Neural progenitor cell (in vitro differentiated cells): ENCODE measurements at regions not wholly inside any gene's neighbourhood (a gene's known extent, or its start where the extent isn't known, plus 50 kb on each side); places are given as distances from the start of the nearest gene placed in this dataset.

Experiments used
- DNase-seq: peaks from one replicate; pipeline ENCODE4 v3.0.0-alpha.2; 2016; ENCODE audit warnings: low spot score
- H2AFZ ChIP-seq: fragments of 200-600 bp; sonication (generic); replicated peaks from 2 replicates; pipeline ENCODE4 v1.6.1; 2016; ENCODE audit warnings: antibody characterized with exemption
- H3F3A ChIP-seq: fragments of 200-600 bp; sonication (generic); 2 replicates; pipeline ENCODE4 v1.6.1; 2016; ENCODE audit warnings: antibody characterized with exemption, low read depth
- H3K27ac ChIP-seq: fragments of 200-600 bp; sonication (generic); 2 replicates; pipeline ENCODE4 v1.5.1; 2016; ENCODE audit warnings: mild to moderate bottlenecking
- H3K27me3 ChIP-seq: fragments of 200-600 bp; sonication (generic); 2 replicates; pipeline ENCODE4 v1.6.1; 2016; ENCODE audit warnings: mild to moderate bottlenecking, moderate library complexity
- H3K36me3 ChIP-seq: fragments of 200-600 bp; sonication (generic); 2 replicates; pipeline ENCODE4 v1.5.1; 2016
- H3K4me1 ChIP-seq: fragments of 200-600 bp; sonication (generic); 2 replicates; pipeline ENCODE4 v1.6.1; 2016; ENCODE audit warnings: mixed run types
- H3K4me2 ChIP-seq: fragments of 200-600 bp; sonication (generic); 2 replicates; pipeline ENCODE4 v1.6.1; 2016
- H3K4me3 ChIP-seq: fragments of 200-600 bp; sonication (generic); 2 replicates; pipeline ENCODE4 v1.5.1; 2016
- H3K79me2 ChIP-seq: fragments of 200-600 bp; sonication (generic); 2 replicates; pipeline ENCODE4 v1.6.1; 2016; ENCODE audit warnings: low read depth
- H3K9ac ChIP-seq: fragments of 200-600 bp; sonication (generic); 2 replicates; pipeline ENCODE4 v1.6.1; 2016
- H3K9me3 ChIP-seq: fragments of 200-600 bp; sonication (generic); 2 replicates; pipeline ENCODE4 v1.5.1; 2016; ENCODE audit warnings: low read depth
- H4K20me1 ChIP-seq: fragments of 200-600 bp; sonication (generic); 2 replicates; pipeline ENCODE4 v1.6.1; 2016; ENCODE audit warnings: low read depth
- H3K27ac Mint-ChIP-seq: 3 replicates; pipeline ENCODE4 v1.8.0; 2021; ENCODE audit warnings: mixed read lengths
- H3K27me3 Mint-ChIP-seq: 2 replicates; pipeline ENCODE4 v1.8.0; 2022; ENCODE audit warnings: low read depth, mild to moderate bottlenecking, inconsistent platforms, moderate library complexity, mixed read lengths; ENCODE audit not compliant: insufficient read depth
- H3K36me3 Mint-ChIP-seq: 3 replicates; pipeline ENCODE4 v1.8.0; 2021; ENCODE audit warnings: mixed read lengths
- H3K4me1 Mint-ChIP-seq: 3 replicates; pipeline ENCODE4 v1.8.0; 2021; ENCODE audit warnings: mixed read lengths
- H3K4me3 Mint-ChIP-seq: 3 replicates; pipeline ENCODE4 v1.8.0; 2021; ENCODE audit warnings: mild to moderate bottlenecking, moderate library complexity, mixed read lengths
- H3K9me3 Mint-ChIP-seq: 3 replicates; pipeline ENCODE4 v1.8.0; 2020; ENCODE audit warnings: mixed read lengths
- EZH2 ChIP-seq: fragments of 200-600 bp; sonication (generic); IDR thresholded peaks from 2 replicates; pipeline ENCODE4 v1.6.1; 2017; ENCODE audit warnings: antibody characterized with exemption, mild to moderate bottlenecking, moderate library complexity
- EZH2phosphoT487 ChIP-seq: fragments of 200-600 bp; sonication (generic); IDR thresholded peaks from 2 replicates; pipeline ENCODE4 v1.6.1; 2017; ENCODE audit warnings: antibody characterized with exemption
- TF ChIP-seq, protein P1 (sequence below): fragments of 200-600 bp; sonication (generic); IDR thresholded peaks from 2 replicates; pipeline ENCODE4 v1.5.1; 2017; ENCODE audit warnings: antibody characterized with exemption, mild to moderate bottlenecking

DNA sequence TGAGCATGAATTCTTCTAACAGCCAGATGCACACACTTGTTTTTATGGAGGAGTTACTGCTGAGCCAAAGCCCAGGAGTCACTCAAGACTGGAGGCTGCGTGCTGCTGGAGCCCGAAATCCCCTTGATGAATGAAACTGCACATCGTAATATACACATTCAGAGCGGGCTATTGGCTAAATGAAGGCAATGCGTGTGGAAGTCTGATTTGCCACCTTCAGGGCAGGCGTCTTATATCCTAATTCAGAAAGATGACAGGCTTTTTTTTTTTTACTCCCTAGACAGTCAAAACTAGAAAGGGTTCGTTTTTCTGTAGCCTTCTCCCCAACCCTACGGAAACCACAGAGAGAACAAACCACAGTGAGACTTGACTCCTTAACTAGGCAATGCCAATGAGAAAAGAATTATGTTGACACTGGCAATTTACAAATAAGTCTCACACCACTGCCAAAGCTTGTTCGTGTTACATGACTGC lies 227.2 kb upstream of the KLF14 start:
- H3K36me3 Mint-ChIP-seq = no peaks in the 10 kb centered on the region
- H3K36me3 ChIP-seq = no peaks in the 10 kb centered on the region
- H3K4me3 ChIP-seq = no peak overlapping the region
- no peak overlapping the region for H3K4me3 Mint-ChIP-seq
- H3K27ac ChIP-seq = no peak overlapping the region
- TF ChIP-seq EZH2 (no peak), EZH2phosphoT487 (no peak)
- TF ChIP-seq, protein P1, sequence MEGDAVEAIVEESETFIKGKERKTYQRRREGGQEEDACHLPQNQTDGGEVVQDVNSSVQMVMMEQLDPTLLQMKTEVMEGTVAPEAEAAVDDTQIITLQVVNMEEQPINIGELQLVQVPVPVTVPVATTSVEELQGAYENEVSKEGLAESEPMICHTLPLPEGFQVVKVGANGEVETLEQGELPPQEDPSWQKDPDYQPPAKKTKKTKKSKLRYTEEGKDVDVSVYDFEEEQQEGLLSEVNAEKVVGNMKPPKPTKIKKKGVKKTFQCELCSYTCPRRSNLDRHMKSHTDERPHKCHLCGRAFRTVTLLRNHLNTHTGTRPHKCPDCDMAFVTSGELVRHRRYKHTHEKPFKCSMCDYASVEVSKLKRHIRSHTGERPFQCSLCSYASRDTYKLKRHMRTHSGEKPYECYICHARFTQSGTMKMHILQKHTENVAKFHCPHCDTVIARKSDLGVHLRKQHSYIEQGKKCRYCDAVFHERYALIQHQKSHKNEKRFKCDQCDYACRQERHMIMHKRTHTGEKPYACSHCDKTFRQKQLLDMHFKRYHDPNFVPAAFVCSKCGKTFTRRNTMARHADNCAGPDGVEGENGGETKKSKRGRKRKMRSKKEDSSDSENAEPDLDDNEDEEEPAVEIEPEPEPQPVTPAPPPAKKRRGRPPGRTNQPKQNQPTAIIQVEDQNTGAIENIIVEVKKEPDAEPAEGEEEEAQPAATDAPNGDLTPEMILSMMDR = no peak
- no peaks in the 10 kb centered on the region for H3K4me1 ChIP-seq
- H3K79me2 ChIP-seq = no peaks in the 10 kb centered on the region
- no peak overlapping the region for H2AFZ ChIP-seq
- H3K4me1 Mint-ChIP-seq = no peaks in the 10 kb centered on the region
- H4K20me1 ChIP-seq = no peaks in the 10 kb centered on the region
- H3K27me3 ChIP-seq = no peaks in the 10 kb centered on the region
- no peak overlapping the region for H3K27ac Mint-ChIP-seq
- no peaks in the 10 kb centered on the region for H3K9me3 Mint-ChIP-seq
- no peak overlapping the region for H3K9ac ChIP-seq
- H3F3A ChIP-seq = no peaks in the 10 kb centered on the region
- no peaks in the 10 kb centered on the region for H3K27me3 Mint-ChIP-seq
- H3K9me3 ChIP-seq = no peaks in the 10 kb centered on the region
- H3K4me2 ChIP-seq = no peak overlapping the region
- no peak for DNase-seq

DNA sequence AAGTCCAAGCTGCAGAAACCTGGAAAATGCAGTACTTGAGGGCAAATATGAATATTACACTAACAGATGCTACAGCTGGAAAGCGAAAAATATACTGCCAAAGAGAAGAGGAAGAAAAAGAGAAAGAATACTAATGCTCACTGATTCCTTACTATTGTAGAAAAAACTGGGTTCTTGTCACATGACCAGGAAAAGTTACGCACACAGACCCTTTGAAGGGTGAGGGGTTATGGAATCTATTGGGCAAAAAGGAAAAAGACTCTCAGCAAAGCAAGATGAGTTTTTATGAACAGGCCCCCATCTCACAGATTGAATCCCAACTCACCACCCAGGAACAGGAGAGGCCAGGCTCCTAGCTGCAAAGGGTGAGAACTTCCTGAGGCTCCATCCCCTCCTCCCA lies 228.1 kb upstream of the KLF14 start:
- H3K27ac ChIP-seq = no peak overlapping the region
- H3K4me2 ChIP-seq = no peak overlapping the region
- no peaks in the 10 kb centered on the region for H3K27me3 ChIP-seq
- H3K9ac ChIP-seq = no peak overlapping the region
- Mint-ChIP-seq H3K36me3 (no peaks in the 10 kb centered on the region), H3K27ac (no peak overlapping the region), H3K27me3 (peaks cover 2% of the 10 kb centered on the region), H3K4me3 (no peak overlapping the region), H3K9me3 (no peaks in the 10 kb centered on the region), H3K4me1 (no peaks in the 10 kb centered on the region)
- H3K4me3 ChIP-seq = no peak overlapping the region
- no peaks in the 10 kb centered on the region for H3F3A ChIP-seq
- DNase-seq = no peak
- no peak overlapping the region for H2AFZ ChIP-seq
- TF ChIP-seq, protein P1 = no peak
- TF ChIP-seq EZH2 (no peak), EZH2phosphoT487 (no peak)
- no peaks in the 10 kb centered on the region for H3K36me3 ChIP-seq
- no peaks in the 10 kb centered on the region for H3K9me3 ChIP-seq
- H4K20me1 ChIP-seq = no peaks in the 10 kb centered on the region
- no peaks in the 10 kb centered on the region for H3K4me1 ChIP-seq
- H3K79me2 ChIP-seq = no peaks in the 10 kb centered on the region

DNA sequence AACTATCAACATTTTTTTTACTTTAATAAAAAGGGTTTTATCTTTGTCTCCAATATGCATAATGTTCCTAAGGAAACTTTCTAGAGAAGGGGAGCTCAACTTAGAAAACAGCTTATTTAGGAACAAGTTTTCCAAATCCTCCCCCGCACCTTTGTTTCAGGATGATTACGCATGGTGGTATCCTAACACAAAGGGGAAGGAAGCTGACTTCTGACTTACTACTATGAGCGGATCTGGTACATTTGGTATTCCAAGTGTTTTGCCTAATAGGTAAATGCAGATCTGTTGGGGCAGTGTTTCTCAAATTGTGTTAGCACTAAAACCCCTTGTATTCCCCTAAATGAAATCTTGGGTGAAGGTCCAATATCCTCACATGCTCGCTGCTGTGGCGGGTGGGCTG lies 229.3 kb upstream of the KLF14 start:
- Histone ChIP-seq H2AFZ (no peak overlapping the region), H3K9me3 (no peaks in the 10 kb centered on the region), H3K27ac (no peak overlapping the region), H4K20me1 (no peaks in the 10 kb centered on the region), H3F3A (no peaks in the 10 kb centered on the region), H3K4me3 (no peak overlapping the region), H3K79me2 (no peaks in the 10 kb centered on the region), H3K27me3 (no peaks in the 10 kb centered on the region), H3K4me2 (no peak overlapping the region), H3K4me1 (no peaks in the 10 kb centered on the region), H3K36me3 (no peaks in the 10 kb centered on the region), H3K9ac (no peak overlapping the region)
- H3K4me3 Mint-ChIP-seq = no peak overlapping the region
- no peaks in the 10 kb centered on the region for H3K36me3 Mint-ChIP-seq
- DNase-seq = no peak
- TF ChIP-seq, protein P1 = no peak
- TF ChIP-seq EZH2 = no peak
- no peak for TF ChIP-seq EZH2phosphoT487
- no peaks in the 10 kb centered on the region for H3K4me1 Mint-ChIP-seq
- no peaks in the 10 kb centered on the region for H3K9me3 Mint-ChIP-seq
- peaks cover 2% of the 10 kb centered on the region for H3K27me3 Mint-ChIP-seq
- H3K27ac Mint-ChIP-seq = no peak overlapping the region
